Ammon's horn (tissue), 1 donor: ENCODE measurements at regions not wholly inside any gene's neighbourhood (a gene's known extent, or its start where the extent isn't known, plus 50 kb on each side); places are given as distances from the start of the nearest gene placed in this dataset.
"Not testable (repeated sequence)": the region's sequence is repeated elsewhere in the genome, so short reads cannot be mapped to it uniquely, and the experiment has no call there.

Experiments used
- DNase-seq: peaks from one replicate; pipeline ENCODE4 v3.0.0-alpha.2; 2016; ENCODE audit warnings: low spot score

DNA sequence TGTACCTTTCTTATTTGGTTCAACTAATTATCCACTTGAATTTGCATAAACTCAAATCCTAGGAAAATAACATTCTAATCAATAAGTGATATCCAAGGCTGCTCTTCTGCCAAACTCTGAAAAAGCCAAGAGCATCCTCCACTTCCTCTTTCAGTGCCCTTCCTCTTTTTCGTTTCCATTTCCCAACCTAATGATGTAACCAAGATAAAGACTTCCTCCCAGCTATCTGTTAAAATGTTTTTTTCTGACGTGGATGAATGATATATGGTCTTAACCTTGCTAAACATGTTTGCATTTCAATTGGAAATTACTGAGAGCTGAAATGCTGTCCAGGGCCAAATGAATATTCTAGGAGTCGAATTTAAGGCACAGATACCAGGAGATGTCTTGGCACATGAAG, 459.5 kb upstream of the PDE3A start:
- peak; percentile 34 for DNase-seq

- no peak for DNase-seq
Measured at GRCh38 chr12:19909418-19909817, 458.9 kb upstream of the PDE3A start.

DNA sequence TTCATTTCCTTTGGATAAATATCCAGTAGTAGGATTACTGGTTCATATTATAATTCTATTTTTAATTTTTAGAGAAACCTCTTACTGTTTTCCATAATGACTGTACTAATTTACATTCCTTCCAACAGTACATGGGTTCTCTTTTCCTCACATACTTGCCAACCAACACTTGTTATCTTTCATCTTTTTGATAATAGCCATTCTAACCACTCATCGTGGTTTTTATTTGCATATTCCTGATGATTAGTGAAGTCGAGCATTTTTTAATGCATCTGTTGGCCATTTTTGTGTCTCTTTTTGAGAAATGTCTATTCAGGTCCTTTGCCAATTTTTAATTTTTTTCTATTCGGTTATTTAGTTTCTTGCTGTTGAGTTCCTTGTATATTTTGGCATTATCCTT, 457.7 kb upstream of the PDE3A start:
- no peak for DNase-seq

- no peak for DNase-seq
Measured at GRCh38 chr12:19912991-19913390, 455.3 kb upstream of the PDE3A start.

- peak; percentile 47 for DNase-seq
Measured at GRCh38 chr12:19915392-19916195, 452.7 kb upstream of the PDE3A start.

DNA sequence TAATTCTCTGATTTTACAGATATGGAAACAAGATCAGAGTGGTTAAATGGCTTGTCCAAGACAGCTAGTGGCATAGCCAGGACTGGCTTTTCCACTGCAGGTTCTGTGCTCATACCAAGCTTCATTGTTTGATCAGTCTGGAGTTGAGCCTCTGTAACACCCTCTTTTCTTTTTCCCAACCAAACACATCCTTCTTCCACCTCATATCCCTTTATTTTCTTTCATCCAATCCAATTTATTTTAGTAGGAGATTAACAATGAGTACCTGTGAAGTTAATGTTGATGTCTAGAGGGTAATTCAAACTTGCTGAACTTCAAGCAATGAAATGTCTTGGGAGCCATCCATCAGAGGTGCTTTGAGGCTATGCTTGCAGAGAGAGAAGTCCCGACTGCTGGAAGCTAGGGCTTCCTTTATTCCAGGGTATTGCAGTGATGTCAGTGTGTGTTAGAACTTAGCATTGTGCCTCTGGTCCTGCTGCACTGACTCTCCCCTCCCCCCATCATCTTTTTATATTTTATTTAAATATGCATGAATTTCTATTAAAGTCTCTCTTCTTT, 452.1 kb upstream of the PDE3A start:
- DNase-seq = no peak

GRCh38 chr12:19916974-19917373, 451.4 kb upstream of the PDE3A start:
- DNase-seq = no peak

DNA sequence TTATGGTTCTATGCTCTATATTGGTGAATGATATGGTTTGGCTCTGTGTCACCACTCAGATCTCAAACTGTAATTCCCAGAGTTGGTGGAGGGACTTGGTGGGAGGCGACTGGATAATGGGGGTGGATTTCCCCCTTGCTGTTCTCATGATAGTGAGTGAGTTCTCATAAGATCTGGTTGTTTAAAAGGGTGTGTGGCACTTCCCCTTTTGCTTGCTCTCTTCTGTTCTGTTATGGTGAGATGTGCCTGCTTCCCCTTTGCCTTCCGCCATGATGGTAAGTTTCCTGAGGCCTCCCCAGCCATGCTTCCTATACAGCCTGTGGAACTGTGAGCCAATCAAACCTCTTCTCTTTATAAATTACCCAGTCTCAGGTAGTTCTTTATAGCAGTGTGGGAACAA, 446.6 kb upstream of the PDE3A start:
- DNase-seq = not testable (repeated sequence)

GRCh38 chr12:19922717-19923116, 445.6 kb upstream of the PDE3A start:
- DNase-seq = no peak

- no peak for DNase-seq
Measured at GRCh38 chr12:19924360-19924759, 444.0 kb upstream of the PDE3A start.

DNA sequence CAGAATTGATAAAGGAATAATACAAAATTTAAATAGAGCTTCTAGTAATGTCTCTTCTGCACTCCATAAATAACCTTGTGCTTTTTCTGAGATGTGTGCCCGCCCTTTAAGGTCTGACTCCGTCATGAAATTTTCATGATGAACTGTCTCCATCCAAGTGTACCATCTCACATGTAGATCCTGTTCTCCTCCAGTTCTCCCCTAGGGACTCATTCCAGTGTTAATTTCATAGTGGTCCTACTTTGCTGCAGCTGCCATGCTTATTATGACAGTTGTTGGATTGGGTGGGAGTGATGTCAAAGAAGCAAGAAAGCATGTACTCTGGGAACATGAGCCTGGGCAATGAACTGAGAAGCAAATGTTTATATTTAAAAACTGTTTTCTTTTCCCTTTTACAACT, 442.5 kb upstream of the PDE3A start:
- no peak for DNase-seq

DNA sequence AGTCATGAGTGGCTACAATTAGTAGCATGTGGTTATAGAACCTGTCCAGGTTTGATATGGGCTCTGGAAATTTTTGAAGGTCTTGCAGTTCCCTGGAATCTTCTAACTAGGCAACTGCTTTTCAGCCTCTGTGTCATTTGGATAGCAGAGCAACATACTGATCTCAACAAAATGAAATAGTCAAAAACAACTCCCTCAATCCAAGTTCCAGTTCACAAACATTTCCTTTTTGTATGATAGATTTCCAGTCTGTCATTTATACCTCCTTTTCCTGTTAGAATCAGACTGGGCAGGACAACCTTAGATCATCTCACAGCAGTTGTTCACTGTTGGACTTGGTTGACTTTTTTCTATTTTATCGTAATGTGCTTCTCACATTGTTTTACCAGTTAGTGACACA, 442.1 kb upstream of the PDE3A start:
- DNase-seq = no peak

DNA sequence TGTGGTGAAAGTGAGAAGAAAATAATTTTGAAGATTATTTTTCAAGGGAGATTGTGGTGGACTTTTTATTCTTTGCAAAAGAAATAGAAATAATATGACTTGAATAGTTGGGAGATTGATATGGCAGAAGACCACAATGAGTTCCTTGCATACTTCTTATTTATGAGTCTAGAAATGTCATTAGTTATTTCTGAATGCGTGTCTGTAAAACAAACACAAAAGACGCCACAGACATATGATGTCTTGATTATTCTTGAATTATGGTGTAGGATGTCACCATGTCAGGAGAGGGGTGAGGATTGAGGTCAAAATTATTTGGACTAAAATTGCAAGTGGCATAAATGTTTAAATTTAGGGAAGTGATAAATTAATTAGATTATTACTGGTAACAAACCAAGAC, 440.7 kb upstream of the PDE3A start:
- no peak for DNase-seq

DNA sequence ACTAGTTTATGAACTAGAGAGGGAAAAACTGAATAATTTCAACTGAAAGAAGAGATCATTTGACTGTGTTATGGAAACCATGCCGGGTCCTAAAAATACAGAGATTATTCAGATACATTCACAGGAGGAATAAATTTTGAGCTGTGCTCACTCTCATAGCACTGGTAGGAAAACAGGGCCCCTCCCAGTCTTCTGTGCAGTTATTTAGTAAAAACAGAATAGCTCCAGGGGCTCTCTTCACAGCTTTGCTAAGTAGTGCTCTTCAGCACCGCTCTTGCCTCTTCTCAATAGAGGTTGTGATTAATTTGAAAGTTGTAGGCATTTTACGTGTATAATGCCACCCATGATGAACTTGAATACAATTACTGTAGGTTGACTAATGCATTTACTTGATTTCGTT, 435.9 kb upstream of the PDE3A start:
- DNase-seq = no peak

DNA sequence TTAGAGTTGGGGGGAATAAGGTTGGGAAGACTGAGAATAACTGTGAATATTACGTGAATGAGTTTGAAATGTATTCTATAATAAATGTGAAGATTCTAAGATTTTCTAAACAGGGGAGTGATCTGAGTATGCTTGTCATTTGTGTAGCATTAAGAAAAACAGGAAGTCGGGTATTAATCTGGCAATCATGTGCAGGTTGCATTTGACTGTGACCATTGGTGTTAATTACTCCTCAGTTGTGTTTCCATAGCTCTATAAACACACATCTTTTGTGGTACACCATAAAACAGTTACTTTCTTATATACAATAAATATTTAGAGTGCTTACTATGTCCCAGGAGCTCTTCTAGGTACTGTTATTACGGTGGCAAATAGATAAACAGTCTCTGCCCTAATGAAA, 434.4 kb upstream of the PDE3A start:
- no peak for DNase-seq

- DNase-seq = no peak
Measured at GRCh38 chr12:19937161-19937560, 431.2 kb upstream of the PDE3A start.

- DNase-seq = no peak
Measured at GRCh38 chr12:19938031-19938430, 430.3 kb upstream of the PDE3A start.

DNA sequence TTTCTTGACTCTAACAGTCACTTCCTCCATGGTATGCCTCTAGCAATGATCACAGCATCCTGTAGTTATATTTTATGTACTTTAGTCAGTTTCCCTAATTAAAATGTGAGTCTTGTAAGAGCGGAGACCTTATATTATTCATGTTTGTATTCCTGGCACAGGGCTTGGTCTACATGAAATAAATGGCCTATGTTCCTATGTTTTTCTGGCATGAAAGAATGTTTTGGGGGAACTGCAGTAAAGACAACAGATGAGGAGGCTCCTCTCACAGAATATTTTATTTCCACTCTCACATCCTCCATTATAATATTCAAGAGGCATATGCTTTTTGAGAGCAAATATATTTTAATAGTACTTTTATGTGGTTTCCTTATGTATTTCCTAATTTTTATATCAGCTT, 429.8 kb upstream of the PDE3A start:
- no peak for DNase-seq

DNA sequence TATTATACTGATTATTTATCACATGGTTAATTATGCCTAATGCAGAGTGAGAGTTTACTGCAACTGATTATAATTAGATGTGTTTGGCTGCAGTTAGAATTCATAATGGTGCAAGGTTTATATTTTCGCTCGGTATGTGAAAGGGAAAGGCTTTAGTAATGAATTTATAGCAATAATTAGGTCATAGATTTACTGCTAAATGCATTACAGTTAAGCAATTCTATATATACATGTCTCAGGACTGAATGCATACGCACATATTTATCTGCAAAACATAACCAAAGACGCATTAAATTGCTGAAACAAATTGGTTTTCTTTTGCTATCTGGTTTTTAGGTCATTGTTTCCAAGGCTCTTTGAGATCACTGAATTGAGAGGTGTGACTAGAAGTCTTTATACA, 428.1 kb upstream of the PDE3A start:
- DNase-seq = no peak

DNA sequence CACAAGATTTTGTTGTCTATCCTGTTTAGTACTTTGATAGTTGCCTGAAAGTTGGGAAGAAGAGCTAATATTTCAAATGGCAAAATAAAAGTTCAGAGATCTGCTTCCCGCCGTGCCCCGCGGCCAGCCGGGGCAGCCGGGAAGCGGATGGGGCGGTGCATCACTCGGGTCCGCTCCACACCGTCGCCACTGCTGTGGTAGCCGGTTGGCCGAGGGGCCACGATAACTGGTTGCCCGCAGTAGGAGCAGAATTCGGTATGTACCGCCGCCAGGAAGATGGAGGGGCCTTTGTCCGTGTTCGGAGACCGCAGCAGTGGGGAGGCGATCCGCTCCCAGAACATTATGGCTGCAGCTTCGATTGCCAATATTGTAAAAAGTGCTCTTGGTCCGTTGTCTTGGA, 427.2 kb upstream of the PDE3A start:
- no peak for DNase-seq

- DNase-seq = no peak
Measured at GRCh38 chr12:19945559-19946435, 422.5 kb upstream of the PDE3A start.

- peak; percentile 57 for DNase-seq
Measured at GRCh38 chr12:19946550-19946949, 421.8 kb upstream of the PDE3A start.

- DNase-seq = no peak
Measured at GRCh38 chr12:19947344-19947743, 421.0 kb upstream of the PDE3A start.
